IPS DF 6.9 (cell line): ENCODE measurements at regions not wholly inside any gene's neighbourhood (a gene's known extent, or its start where the extent isn't known, plus 50 kb on each side); places are given as distances from the start of the nearest gene placed in this dataset.

Experiments
- DNase-seq: peaks from one replicate; pipeline ENCODE4 v3.0.0-alpha.2; 2013; ENCODE audit warnings: low read depth, low spot score
- H3K27ac ChIP-seq: one replicate; pipeline ENCODE4 v1.5.1; 2013; ENCODE audit warnings: low read length, control low read depth
- H3K27me3 ChIP-seq: 2 replicates; pipeline ENCODE4 v1.6.1; 2013; ENCODE audit warnings: mild to moderate bottlenecking, low read length; ENCODE audit not compliant: control insufficient read depth, insufficient read depth
- H3K36me3 ChIP-seq: 2 replicates; pipeline ENCODE4 v1.6.1; 2013; ENCODE audit warnings: low read length; ENCODE audit not compliant: control insufficient read depth, insufficient read depth
- H3K4me1 ChIP-seq: 2 replicates; pipeline ENCODE4 v1.6.1; 2013; ENCODE audit warnings: low read length; ENCODE audit not compliant: control insufficient read depth, insufficient read depth
- H3K4me3 ChIP-seq: 2 replicates; pipeline ENCODE4 v1.5.1; 2013; ENCODE audit warnings: mild to moderate bottlenecking, low read length
- H3K9me3 ChIP-seq: 2 replicates; pipeline ENCODE4 v1.6.1; 2013; ENCODE audit warnings: low read length, inconsistent platforms; ENCODE audit not compliant: control insufficient read depth, insufficient read depth
- WGBS: extraction: QIAGEN DNeasy Blood & Tissue Kit; methylation state at CpG from one replicate; pipeline ENCODE4 v1.1.7; 2013; ENCODE audit warnings: mixed read lengths, missing lambda C conversion rate; ENCODE audit not compliant: insufficient read length, insufficient coverage; 5-methylcytosine and 5-hydroxymethylcytosine counted together

DNA sequence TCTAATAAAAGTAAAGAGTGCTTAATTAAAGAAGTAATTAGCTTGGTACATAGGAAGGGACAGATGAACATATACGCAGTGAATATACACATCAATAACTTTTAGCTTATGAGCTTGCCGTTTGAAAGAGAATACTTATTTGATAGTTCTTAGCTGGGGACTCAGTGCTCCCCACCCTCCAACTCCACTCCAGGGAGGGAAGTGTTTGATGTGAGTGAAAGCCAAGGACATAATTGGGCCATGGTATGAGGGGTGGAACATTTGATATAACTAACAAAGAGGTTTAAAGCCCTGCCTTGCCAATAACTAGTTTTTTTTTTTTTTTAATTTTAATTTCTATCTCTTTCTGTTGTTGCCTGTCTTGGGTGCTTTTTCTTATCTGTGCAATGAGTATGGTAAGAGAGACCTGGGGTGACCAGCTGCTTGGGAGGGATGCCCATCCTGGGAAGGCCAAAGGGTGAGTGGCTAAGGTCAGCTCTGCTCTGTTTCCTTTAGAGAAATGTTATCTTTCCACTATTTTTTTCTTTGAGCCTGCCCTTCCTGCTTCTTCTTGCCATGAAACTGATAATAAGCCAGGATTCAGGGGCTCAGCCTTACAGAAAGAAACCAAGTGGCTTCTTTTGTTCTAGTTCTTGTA, 132.8 kb upstream of the CPSF6 start:
- Histone ChIP-seq H3K27me3 (no peaks in the 10 kb centered on the region), H3K9me3 (no peaks in the 10 kb centered on the region), H3K36me3 (no peaks in the 10 kb centered on the region), H3K4me1 (no peaks in the 10 kb centered on the region), H3K4me3 (no peak overlapping the region), H3K27ac (no peak overlapping the region)
- no peak for DNase-seq
- no CpG with 5 or more reads among the region's 2 CpGs for WGBS

DNA sequence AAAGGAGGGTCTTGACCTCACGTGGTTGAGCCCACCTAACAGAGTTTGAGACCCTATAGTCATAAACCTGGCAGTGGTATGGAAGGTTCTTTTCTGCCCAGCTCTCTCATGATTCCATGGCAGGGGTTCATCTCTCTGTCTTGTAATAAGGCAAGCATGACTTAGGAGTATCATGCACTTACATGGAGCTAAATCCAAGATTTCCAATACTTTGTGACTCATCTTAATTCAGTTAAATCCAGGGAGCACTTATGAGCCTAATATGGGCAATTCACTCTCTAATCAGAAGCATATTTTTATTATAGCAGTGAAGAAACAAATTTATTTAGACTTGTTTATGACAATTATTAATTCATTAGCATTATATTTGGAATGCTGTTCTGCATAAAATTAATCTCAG, 131.8 kb upstream of the CPSF6 start:
- Histone ChIP-seq H3K9me3 (no peaks in the 10 kb centered on the region), H3K4me3 (no peak overlapping the region), H3K4me1 (no peaks in the 10 kb centered on the region), H3K36me3 (no peaks in the 10 kb centered on the region), H3K27ac (no peak overlapping the region), H3K27me3 (no peaks in the 10 kb centered on the region)
- no peak for DNase-seq
- WGBS, result no CpG with 5 or more reads among the region's 1 CpG

DNA sequence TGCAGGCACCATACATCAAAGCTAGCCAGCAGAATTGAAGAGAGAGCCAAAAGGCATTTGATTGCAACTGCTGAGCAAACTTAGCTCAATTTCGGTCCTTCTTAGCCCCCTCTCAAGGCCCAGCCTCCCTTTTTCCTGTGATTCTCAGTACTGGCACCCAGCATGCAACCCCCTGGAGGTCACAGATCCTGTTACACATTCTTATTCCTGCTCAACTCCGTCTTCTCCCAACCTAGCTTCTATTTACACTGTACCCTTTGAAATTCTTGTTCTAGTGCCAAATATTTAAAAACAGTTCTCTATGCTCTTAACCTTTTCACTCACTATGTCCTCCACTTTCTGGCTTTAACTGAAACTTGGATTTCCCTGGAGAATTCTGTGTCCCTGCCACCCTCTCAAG, 131.3 kb upstream of the CPSF6 start:
- Histone ChIP-seq H3K4me3 (no peak overlapping the region), H3K36me3 (no peaks in the 10 kb centered on the region), H3K27ac (no peak overlapping the region), H3K4me1 (no peaks in the 10 kb centered on the region), H3K27me3 (no peaks in the 10 kb centered on the region), H3K9me3 (no peaks in the 10 kb centered on the region)
- no peak for DNase-seq
- WGBS, result no CpG with 5 or more reads among the region's 2 CpGs

DNA sequence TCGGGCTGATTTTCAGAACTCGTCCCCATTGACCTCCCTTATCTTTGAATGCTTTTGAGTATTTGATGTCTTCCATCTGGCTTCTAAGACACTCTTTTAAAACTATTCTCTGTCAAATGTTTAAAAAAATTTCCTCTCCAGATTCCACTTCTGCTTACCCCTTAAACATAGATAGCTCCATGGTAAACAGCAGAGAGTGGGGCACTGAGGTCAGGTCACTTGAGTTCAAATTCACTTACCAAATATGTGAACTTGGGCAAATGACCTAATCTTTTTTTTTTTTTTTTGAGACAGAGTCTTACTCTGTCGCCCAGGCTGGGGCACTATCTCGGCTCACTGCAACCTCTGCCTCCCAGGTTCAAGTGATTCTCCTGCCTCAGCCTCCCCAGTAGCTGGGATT, 126.8 kb upstream of the CPSF6 start:
- Histone ChIP-seq H3K27me3 (no peaks in the 10 kb centered on the region), H3K27ac (no peak overlapping the region), H3K4me3 (no peak overlapping the region), H3K4me1 (no peaks in the 10 kb centered on the region), H3K9me3 (no peaks in the 10 kb centered on the region), H3K36me3 (no peaks in the 10 kb centered on the region)
- no peak for DNase-seq
- no CpG with 5 or more reads among the region's 4 CpGs for WGBS

DNA sequence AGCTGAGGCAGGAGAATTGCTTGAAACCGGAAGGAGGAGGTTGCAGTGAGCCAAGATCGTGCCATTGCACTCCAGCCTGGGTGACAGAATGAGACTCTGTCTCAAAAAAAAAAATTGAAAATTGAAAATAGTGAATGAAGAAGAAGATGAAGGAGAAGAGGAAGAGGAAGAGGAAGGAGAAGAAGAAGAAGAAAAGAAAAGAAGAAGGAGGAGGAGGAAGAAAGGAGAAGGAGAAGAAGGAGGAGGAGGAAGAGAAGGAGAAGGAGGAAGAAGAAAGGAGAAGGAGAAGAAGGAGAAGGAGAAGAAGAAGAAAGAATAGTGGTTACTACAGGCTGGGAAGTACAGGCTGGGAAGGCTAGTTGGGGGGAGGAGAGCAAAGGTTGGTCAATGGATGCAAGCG, 124.3 kb upstream of the CPSF6 start:
- Histone ChIP-seq H3K36me3 (no peaks in the 10 kb centered on the region), H3K27me3 (no peaks in the 10 kb centered on the region), H3K9me3 (no peaks in the 10 kb centered on the region), H3K27ac (no peak overlapping the region), H3K4me3 (no peak overlapping the region), H3K4me1 (no peaks in the 10 kb centered on the region)
- no peak for DNase-seq
- no CpG with 5 or more reads among the region's 3 CpGs for WGBS

DNA sequence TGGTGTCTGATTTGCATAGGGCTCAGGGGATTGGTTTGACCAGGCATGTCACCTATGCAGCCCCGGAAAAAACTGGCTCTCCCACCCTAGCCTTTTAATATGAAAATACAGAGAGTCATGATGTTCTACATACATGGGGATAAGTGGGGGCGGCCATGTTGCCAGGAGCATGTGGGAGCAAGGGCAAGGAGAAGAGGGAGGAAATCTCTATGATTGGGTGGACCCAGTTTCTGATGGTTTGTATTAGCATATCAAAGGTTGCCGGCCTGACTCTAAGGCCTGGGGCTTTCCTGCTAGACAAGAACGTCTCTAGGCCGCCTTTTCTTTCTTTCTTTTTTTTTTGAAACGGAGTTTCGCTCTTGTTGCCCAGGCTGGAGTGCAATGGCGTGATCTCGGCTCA, 123.4 kb upstream of the CPSF6 start:
- WGBS, result no CpG with 5 or more reads among the region's 9 CpGs
- H3K36me3 ChIP-seq, result no peaks in the 10 kb centered on the region
- H3K27ac ChIP-seq, result no peak overlapping the region
- no peaks in the 10 kb centered on the region for H3K4me1 ChIP-seq
- no peaks in the 10 kb centered on the region for H3K9me3 ChIP-seq
- no peaks in the 10 kb centered on the region for H3K27me3 ChIP-seq
- DNase-seq, result no peak
- H3K4me3 ChIP-seq, result no peak overlapping the region

DNA sequence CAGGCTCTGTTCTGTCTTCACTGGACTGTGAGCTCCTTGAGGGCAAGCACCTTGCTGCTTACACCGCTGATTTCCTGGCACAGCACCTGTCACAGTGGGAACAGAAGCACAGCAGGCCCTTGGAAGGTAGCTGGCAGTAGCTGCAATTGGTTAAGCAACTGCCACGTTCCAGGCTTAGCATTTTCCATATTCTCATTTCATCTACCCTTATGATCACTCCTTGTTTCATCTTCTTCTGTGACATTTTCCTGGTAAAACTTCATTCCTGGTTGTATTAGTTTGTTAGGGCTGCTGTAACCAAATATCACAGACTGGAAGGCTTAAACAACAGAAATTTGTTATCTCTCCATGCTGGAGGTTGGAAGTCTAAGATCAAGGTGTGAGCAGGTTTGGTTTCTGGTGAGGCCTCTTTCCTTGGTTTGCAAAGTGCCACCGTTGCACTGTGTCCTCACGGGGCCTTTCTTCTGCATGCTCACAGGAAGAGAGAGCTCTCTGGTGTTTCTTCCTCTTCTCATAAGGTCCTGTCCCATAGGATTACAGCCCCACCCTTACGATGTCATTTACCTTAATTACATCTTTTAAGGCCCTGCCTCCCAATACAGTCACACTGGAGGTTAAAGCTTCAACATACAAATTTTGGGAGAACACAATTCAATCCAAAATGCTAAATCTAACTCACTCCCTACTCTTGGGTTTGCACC, 121.7 kb upstream of the CPSF6 start:
- WGBS, result no CpG with 5 or more reads among the region's 5 CpGs
- Histone ChIP-seq H3K9me3 (no peaks in the 10 kb centered on the region), H3K4me3 (no peak overlapping the region), H3K27ac (no peak overlapping the region), H3K27me3 (no peaks in the 10 kb centered on the region), H3K4me1 (no peaks in the 10 kb centered on the region), H3K36me3 (no peaks in the 10 kb centered on the region)
- no peak for DNase-seq

DNA sequence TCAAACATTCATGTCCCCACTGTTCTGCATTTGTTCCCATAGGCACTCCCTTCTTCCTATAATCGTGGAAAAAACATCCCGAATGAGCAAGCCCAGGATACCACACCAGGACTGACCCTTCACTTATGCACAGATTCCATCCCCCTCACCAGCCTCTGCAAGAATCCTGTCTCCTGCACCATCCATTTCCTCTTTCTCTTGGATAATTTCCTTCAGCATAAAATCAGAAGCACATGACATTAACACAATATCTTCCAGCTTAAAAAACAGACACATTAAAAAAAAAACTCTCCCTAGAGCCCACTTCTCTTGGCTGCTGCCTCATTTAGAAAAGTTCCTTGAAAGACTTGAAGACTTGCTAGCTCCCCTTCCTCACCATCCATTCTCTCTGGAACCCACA, 120.9 kb upstream of the CPSF6 start:
- H3K4me3 ChIP-seq, result no peak overlapping the region
- no peak for DNase-seq
- no peaks in the 10 kb centered on the region for H3K9me3 ChIP-seq
- H3K36me3 ChIP-seq, result no peaks in the 10 kb centered on the region
- H3K4me1 ChIP-seq, result 0 out of 2 replicates have a peak, but pooled peaks cover 1% of the 10 kb centered on the region
- no peaks in the 10 kb centered on the region for H3K27me3 ChIP-seq
- no peak overlapping the region for H3K27ac ChIP-seq
- no CpG with 5 or more reads among the region's 2 CpGs for WGBS

DNA sequence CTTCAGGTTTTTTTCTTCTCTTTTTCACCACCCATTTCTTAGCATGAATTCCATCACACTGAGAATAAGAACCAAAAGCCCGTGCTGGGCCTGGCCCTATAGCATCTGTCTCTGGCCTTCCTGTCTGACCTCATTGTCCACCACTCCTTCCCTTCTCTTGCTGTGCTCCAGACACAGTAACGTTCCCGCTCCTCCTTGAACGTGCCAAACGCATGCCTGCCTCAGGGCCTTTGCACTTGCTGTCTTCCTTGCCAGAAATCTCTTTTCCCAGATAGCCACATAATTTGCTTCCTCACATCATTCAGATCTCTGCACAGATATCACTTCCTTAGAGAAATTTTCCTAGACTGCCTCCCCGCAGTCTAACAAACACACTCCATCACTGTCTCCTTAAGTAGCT, 119.6 kb upstream of the CPSF6 start:
- no peaks in the 10 kb centered on the region for H3K9me3 ChIP-seq
- no peak overlapping the region for H3K27ac ChIP-seq
- 0 out of 2 replicates have a peak, but pooled peaks cover 1% of the 10 kb centered on the region for H3K4me1 ChIP-seq
- no peaks in the 10 kb centered on the region for H3K27me3 ChIP-seq
- no peak overlapping the region for H3K4me3 ChIP-seq
- no peak for DNase-seq
- H3K36me3 ChIP-seq, result no peaks in the 10 kb centered on the region
- no CpG with 5 or more reads among the region's 6 CpGs for WGBS

DNA sequence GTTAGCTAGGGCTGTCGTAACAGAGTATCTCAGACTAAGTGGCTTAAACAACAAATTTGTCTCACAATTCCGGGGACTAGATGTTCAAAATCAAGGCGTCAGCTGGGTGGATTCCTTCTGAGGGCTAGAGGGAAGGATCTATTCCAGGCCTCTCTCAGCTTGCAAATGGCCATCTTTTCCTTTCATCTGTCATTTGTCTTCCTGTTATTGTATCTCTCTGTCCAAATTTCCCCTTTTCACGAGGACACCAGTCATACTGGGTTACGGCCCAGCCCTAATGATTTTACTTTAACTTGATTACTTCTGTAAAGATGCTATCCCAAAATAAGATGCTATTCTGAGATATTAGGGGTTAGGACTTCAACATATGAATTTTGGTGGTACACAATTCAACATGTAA, 119.0 kb upstream of the CPSF6 start:
- Histone ChIP-seq H3K9me3 (no peaks in the 10 kb centered on the region), H3K27me3 (no peaks in the 10 kb centered on the region), H3K4me3 (no peak overlapping the region), H3K4me1 (0 out of 2 replicates have a peak, but pooled peaks cover 1% of the 10 kb centered on the region), H3K27ac (no peak overlapping the region), H3K36me3 (no peaks in the 10 kb centered on the region)
- no peak for DNase-seq
- no CpG with 5 or more reads among the region's 5 CpGs for WGBS

DNA sequence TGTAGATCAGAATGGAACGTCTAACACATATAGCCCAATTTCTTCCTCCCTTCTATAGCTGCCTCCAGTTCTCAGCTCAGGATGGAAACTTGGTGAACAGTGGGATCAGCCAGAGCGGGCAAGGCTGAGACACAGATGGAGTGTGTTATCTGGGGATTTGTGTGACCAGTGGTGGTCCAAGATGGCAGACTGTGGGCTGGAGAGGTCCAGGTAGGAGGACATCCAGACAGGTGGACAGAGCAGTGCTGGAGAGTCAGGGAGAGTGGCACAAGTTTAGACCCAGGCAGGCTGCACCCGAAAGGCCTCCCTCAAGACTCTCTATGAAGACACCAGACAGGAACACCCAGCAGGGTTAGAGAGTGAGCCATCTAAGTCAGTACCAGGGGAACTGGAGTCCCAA, 116.1 kb upstream of the CPSF6 start:
- Histone ChIP-seq H3K27me3 (no peaks in the 10 kb centered on the region), H3K4me3 (no peak overlapping the region), H3K9me3 (no peaks in the 10 kb centered on the region), H3K4me1 (0 out of 2 replicates have a peak, but pooled peaks cover 1% of the 10 kb centered on the region), H3K27ac (no peak overlapping the region), H3K36me3 (no peaks in the 10 kb centered on the region)
- no CpG with 5 or more reads among the region's 3 CpGs for WGBS
- no peak for DNase-seq
